WTC11 (cell line): ENCODE measurements at regions not wholly inside any gene's neighbourhood (a gene's known extent, or its start where the extent isn't known, plus 50 kb on each side); places are given as distances from the start of the nearest gene placed in this dataset.

Experiments
- AFF4 ChIP-seq: sonication (generic); formaldehyde crosslinking; IDR thresholded peaks from 2 replicates; pipeline ENCODE4 v1.8.1; 2023; ENCODE audit warnings: mild to moderate bottlenecking, missing genetic modification reagents, borderline replicate concordance
- CREB1 ChIP-seq: sonication (generic); formaldehyde crosslinking; IDR thresholded peaks from 2 replicates; pipeline ENCODE4 v1.8.0; 2023; ENCODE audit warnings: mild to moderate bottlenecking, missing genetic modification reagents
- CTCF ChIP-seq: fragments of 200-600 bp; IDR thresholded peaks from 2 replicates; pipeline ENCODE4 v1.8.0; 2022; ENCODE audit warnings: antibody characterized with exemption
- MAX ChIP-seq: sonication (generic); formaldehyde crosslinking; IDR thresholded peaks from 2 replicates; pipeline ENCODE4 v1.8.0; 2022; ENCODE audit warnings: mild to moderate bottlenecking, missing genetic modification reagents
- MLX ChIP-seq: sonication (generic); formaldehyde crosslinking; IDR thresholded peaks from 2 replicates; pipeline ENCODE4 v1.8.1; 2023; ENCODE audit warnings: mild to moderate bottlenecking, missing genetic modification reagents, moderate library complexity
- SP1 ChIP-seq: sonication (generic); formaldehyde crosslinking; conservative IDR thresholded peaks from 2 replicates; pipeline ENCODE4 v1.8.1; 2022; ENCODE audit warnings: missing genetic modification reagents
- ZNF396 ChIP-seq: fragments of 250-450 bp; sonication (Bioruptor Pico); IDR thresholded peaks from 2 replicates; pipeline ENCODE4 v1.8.0; 2021; ENCODE audit warnings: mild to moderate bottlenecking, moderate library complexity, borderline replicate concordance
- TF ChIP-seq, protein P1 (sequence below): fragments of 250-450 bp; sonication (Bioruptor Pico); conservative IDR thresholded peaks from 2 replicates; pipeline ENCODE4 v1.9.0; 2021; ENCODE audit warnings: mild to moderate bottlenecking

DNA sequence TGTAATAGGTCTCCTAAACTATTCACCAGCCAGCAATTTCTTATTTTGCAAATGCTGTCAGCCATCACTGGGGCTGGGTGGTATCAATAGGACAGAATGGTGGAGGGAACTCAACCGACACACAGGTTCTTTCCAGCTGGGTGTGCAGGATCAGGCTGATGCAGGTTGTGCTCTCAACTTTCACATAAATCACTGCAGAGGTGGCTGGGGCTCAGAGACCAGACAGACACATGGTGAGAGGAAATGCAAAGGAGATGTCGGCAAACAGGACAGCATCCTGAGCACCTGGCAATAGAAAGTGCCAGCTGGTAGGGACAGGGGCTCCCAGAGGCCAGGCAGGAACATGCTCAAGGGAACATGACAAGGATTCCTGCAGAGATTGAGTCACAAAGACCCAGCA is 254.9 kb downstream of the SOD2 start:
- TF ChIP-seq ZNF396 (CRISPR knock-in tag) (no peak), CTCF (no peak), AFF4 (CRISPR knock-in tag) (no peak), MAX (CRISPR knock-in tag) (no peak), SP1 (CRISPR knock-in tag) (no peak), MLX (CRISPR knock-in tag) (no peak), CREB1 (CRISPR knock-in tag) (no peak)
- TF ChIP-seq, protein P1, sequence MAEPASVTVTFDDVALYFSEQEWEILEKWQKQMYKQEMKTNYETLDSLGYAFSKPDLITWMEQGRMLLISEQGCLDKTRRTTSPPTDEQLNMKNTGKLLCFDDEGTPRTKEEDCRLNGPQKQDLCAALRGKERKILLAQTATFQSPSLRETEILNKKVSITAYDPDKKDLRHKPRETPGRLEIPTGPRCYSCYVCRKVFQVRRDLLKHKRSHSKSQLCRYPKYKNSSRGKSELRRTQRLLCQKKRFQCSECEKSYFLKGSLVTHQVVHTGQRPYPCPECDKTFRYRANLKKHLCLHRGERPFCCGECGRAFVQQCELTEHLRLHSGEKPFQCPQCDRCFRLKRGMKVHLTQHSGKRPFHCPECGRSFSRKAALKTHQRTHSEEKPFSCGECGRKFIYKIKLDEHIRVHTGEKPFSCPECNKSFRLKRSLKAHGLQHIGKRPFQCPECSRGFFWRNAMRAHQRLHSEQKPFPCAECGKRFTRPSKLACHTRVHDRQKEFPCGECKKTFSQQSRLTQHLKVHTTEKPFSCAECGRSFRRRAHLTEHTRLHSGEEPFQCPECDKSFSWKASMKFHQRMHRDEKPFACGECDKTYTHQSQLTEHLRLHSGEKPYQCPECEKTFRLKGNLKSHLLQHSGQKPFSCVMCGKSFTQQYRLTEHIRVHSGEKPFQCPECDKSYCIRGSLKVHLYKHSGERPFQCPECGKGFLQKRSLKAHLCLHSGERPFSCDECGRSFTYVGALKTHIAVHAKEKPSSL (CRISPR knock-in tag): no peak
